Calu3 (cell line): ENCODE measurements at regions not wholly inside any gene's neighbourhood (a gene's known extent, or its start where the extent isn't known, plus 50 kb on each side); places are given as distances from the start of the nearest gene placed in this dataset.

Source experiments
- BruUV-seq: library from RNA; stranded (reverse); fragments of 400-500 nt; replicated peaks from 2 replicates; lab custom pipeline; 2021; lab: Mats Ljungman, UMichigan
- CTCF ChIA-PET: fragments of 300-600 bp; sonication (Branson Sonifier 250); formaldehyde crosslinking; loops from one replicate; lab custom pipeline; 2022; ENCODE audit warnings: antibody characterized with exemption; lab: Charles Lee
- DNase-seq: peaks from one replicate; pipeline ENCODE4 v3.0.0; 2022
- H3K27ac Mint-ChIP-seq: one replicate; pipeline ENCODE4 v1.8.0; 2022; ENCODE audit warnings: mixed read lengths; ENCODE audit not compliant: unreplicated experiment
- H3K27me3 Mint-ChIP-seq: one replicate; pipeline ENCODE4 v1.8.0; 2022; ENCODE audit warnings: mixed read lengths; ENCODE audit not compliant: unreplicated experiment
- H3K36me3 Mint-ChIP-seq: one replicate; pipeline ENCODE4 v1.8.0; 2022; ENCODE audit warnings: mild to moderate bottlenecking, moderate library complexity, mixed read lengths; ENCODE audit not compliant: insufficient read depth, unreplicated experiment
- H3K4me1 Mint-ChIP-seq: one replicate; pipeline ENCODE4 v1.8.0; 2022; ENCODE audit warnings: mild to moderate bottlenecking, low read depth, mixed read lengths; ENCODE audit not compliant: unreplicated experiment
- H3K4me3 Mint-ChIP-seq: one replicate; pipeline ENCODE4 v1.8.0; 2022; ENCODE audit warnings: mild to moderate bottlenecking, low read depth, moderate library complexity, mixed read lengths; ENCODE audit not compliant: unreplicated experiment
- H3K9me3 Mint-ChIP-seq: one replicate; pipeline ENCODE4 v1.8.0; 2022; ENCODE audit warnings: low read depth, mixed read lengths; ENCODE audit not compliant: unreplicated experiment
- CTCF ChIP-seq: fragments of 200-600 bp; IDR thresholded peaks from one replicate; pipeline ENCODE4 v1.8.0; 2022; ENCODE audit warnings: antibody characterized with exemption; ENCODE audit not compliant: unreplicated experiment
- intact Hi-C: fragments of 100-400 bp; cut with micrococcal nuclease; formaldehyde crosslinking; loops from one replicate; pipeline ENCODE4 v1.10.0; 2022; ENCODE audit not compliant: unreplicated experiment

- no peaks in the 10 kb centered on the region for H3K27me3 Mint-ChIP-seq
- CTCF ChIA-PET: no interaction called here
- intact Hi-C loops: loop anchor here (10.0 kb wide), 1 partner anchor 58 kb away; no protein-coding TSS in a partner anchor
- no peak overlapping the region for H3K27ac Mint-ChIP-seq
- no peaks in the 10 kb centered on the region for H3K9me3 Mint-ChIP-seq
- TF ChIP-seq CTCF: no peak
- no TSS peak for BruUV-seq
- no peak for DNase-seq
- H3K4me3 Mint-ChIP-seq: no peak overlapping the region
- H3K36me3 Mint-ChIP-seq: no peaks in the 10 kb centered on the region
- H3K4me1 Mint-ChIP-seq: no peaks in the 10 kb centered on the region
Measured at GRCh38 chr3:157916672-157917071, 189.5 kb downstream of the SHOX2 start.

- Mint-ChIP-seq H3K9me3 (no peaks in the 10 kb centered on the region), H3K4me1 (no peaks in the 10 kb centered on the region), H3K36me3 (no peaks in the 10 kb centered on the region), H3K4me3 (no peak overlapping the region), H3K27ac (no peak overlapping the region), H3K27me3 (no peaks in the 10 kb centered on the region)
- intact Hi-C loops: loop anchor here (10.0 kb wide), 1 partner anchor 60 kb away; no protein-coding TSS in a partner anchor
- CTCF ChIA-PET: interaction anchor here (0.8 kb wide), 1 partner anchor 16 kb away, joined by 3 read pairs; no protein-coding TSS in a partner anchor
- DNase-seq: no peak
- no peak for TF ChIP-seq CTCF
- BruUV-seq: no TSS peak
Measured at GRCh38 chr3:157914882-157915281, 191.3 kb downstream of the SHOX2 start.

GRCh38 chr3:157913741-157914150 is 192.5 kb downstream of the SHOX2 start:
- intact Hi-C loops: loop anchor here (10.0 kb wide), 1 partner anchor 61 kb away; no protein-coding TSS in a partner anchor
- no TSS peak for BruUV-seq
- H3K27ac Mint-ChIP-seq: no peak overlapping the region

GRCh38 chr3:157912514-157913451 is 193.4 kb downstream of the SHOX2 start:
- BruUV-seq: no TSS peak
- intact Hi-C loops: loop anchor here (10.0 kb wide), 1 partner anchor 62 kb away; no protein-coding TSS in a partner anchor
- no peaks in the 10 kb centered on the region for H3K36me3 Mint-ChIP-seq
- no peak overlapping the region for H3K27ac Mint-ChIP-seq
- TF ChIP-seq CTCF: no peak
- no peaks in the 10 kb centered on the region for H3K27me3 Mint-ChIP-seq
- no peak for DNase-seq
- CTCF ChIA-PET: interaction anchor here (0.6 kb wide), 1 partner anchor 164 kb away, joined by 5 read pairs; no protein-coding TSS in a partner anchor
- H3K9me3 Mint-ChIP-seq: no peaks in the 10 kb centered on the region
- H3K4me3 Mint-ChIP-seq: no peak overlapping the region
- H3K4me1 Mint-ChIP-seq: no peaks in the 10 kb centered on the region

More at GRCh38 chr3:157913741-157914150, 192.5 kb downstream of the SHOX2 start:
- Mint-ChIP-seq H3K36me3 (no peaks in the 10 kb centered on the region), H3K27me3 (no peaks in the 10 kb centered on the region), H3K9me3 (no peaks in the 10 kb centered on the region), H3K4me3 (no peak overlapping the region), H3K4me1 (no peaks in the 10 kb centered on the region)
- CTCF ChIA-PET: no interaction called here
- DNase-seq: no peak
- no peak for TF ChIP-seq CTCF
